ENCODE measurements at regions not wholly inside any gene's neighbourhood (a gene's known extent, or its start where the extent isn't known, plus 50 kb on each side); places are given as distances from the start of the nearest gene placed in this dataset.

- peak in 1 of 2 donors; percentile 50 for DNase-seq
Measured at GRCh38 chr9:109914280-109915027, 134.5 kb downstream of the PALM2AKAP2 start.

GRCh38 chr9:109916316-109916715 lies 136.3 kb downstream of the PALM2AKAP2 start:
- DNase-seq: no peak

- DNase-seq: peak; percentile 4 to 35
Measured at GRCh38 chr9:109918339-109919163, 138.6 kb downstream of the PALM2AKAP2 start.

GRCh38 chr9:109919736-109920408 lies 139.9 kb downstream of the PALM2AKAP2 start:
- no peak for DNase-seq

- no peak for DNase-seq
Measured at GRCh38 chr9:109922617-109923470, 142.8 kb downstream of the PALM2AKAP2 start.

- no peak for DNase-seq
Measured at GRCh38 chr9:109923471-109923760, 143.4 kb downstream of the PALM2AKAP2 start.

- no peak for DNase-seq
Measured at GRCh38 chr9:109923806-109924205, 143.8 kb downstream of the PALM2AKAP2 start.

- DNase-seq: no peak
Measured at GRCh38 chr9:109925799-109926198, 145.8 kb downstream of the PALM2AKAP2 start.

GRCh38 chr9:109926421-109926869 lies 146.4 kb downstream of the PALM2AKAP2 start:
- peak in 1 of 2 donors; percentile 6 for DNase-seq

- DNase-seq: no peak
Measured at GRCh38 chr9:109931623-109932022, 151.6 kb downstream of the PALM2AKAP2 start.

- no peak for DNase-seq
Measured at GRCh38 chr9:109934136-109934856, 154.3 kb downstream of the PALM2AKAP2 start.

GRCh38 chr9:109934857-109935215 lies 154.8 kb downstream of the PALM2AKAP2 start:
- no peak for DNase-seq

- DNase-seq: no peak
Measured at GRCh38 chr9:109935406-109936087, 155.5 kb downstream of the PALM2AKAP2 start.

- no peak for DNase-seq
Measured at GRCh38 chr9:109937861-109938453, 158.0 kb downstream of the PALM2AKAP2 start.

GRCh38 chr9:109939698-109940342 lies 159.8 kb downstream of the PALM2AKAP2 start:
- DNase-seq: no peak

- DNase-seq: no peak
Measured at GRCh38 chr9:109940561-109940960, 160.6 kb downstream of the PALM2AKAP2 start.

GRCh38 chr9:109941771-109942170 lies 161.8 kb downstream of the PALM2AKAP2 start:
- no peak for DNase-seq

GRCh38 chr9:109945573-109945972 lies 165.6 kb downstream of the PALM2AKAP2 start:
- DNase-seq: no peak

GRCh38 chr9:109948453-109948852 lies 168.5 kb downstream of the PALM2AKAP2 start:
- no peak for DNase-seq

- DNase-seq: no peak
Measured at GRCh38 chr9:109950710-109951443, 170.9 kb downstream of the PALM2AKAP2 start.

Measured in CD4-positive, alpha-beta T cell treated with Interferon alpha-2 for 1 hour (primary cell).